Right atrium auricular region (tissue), 2 donors: ENCODE measurements at regions not wholly inside any gene's neighbourhood (a gene's known extent, or its start where the extent isn't known, plus 50 kb on each side); places are given as distances from the start of the nearest gene placed in this dataset.
A peak's percentile ranks its signal among the peaks of the same experiment; 100 is the strongest.

Experiments
- DNase-seq: peaks from one replicate; pipeline ENCODE4 v3.0.0-alpha.2; 2019; ENCODE audit warnings: low spot score
- H3K27ac ChIP-seq, 2 donors: fragments of 200-600 bp; sonication (generic); 1 replicate in 1 of 2; 2 replicates in 1 of 2; pipeline ENCODE4 v1.5.1; 2016 to 2019
- H3K27me3 ChIP-seq, 2 donors: fragments of 200-600 bp; sonication (generic); one replicate each; pipeline versions ENCODE4 v1.5.1 to v1.6.0; 2017 to 2019
- H3K36me3 ChIP-seq: fragments of 200-600 bp; sonication (generic); one replicate; pipeline ENCODE4 v1.5.1; 2016
- H3K4me1 ChIP-seq, 2 donors: fragments of 200-600 bp; sonication (generic); one replicate each; pipeline versions ENCODE4 v1.5.1 to v1.6.0; 2017 to 2019
- H3K4me3 ChIP-seq, 2 donors: fragments of 200-600 bp; sonication (generic); 1 replicate in 1 of 2; 2 replicates in 1 of 2; pipeline ENCODE4 v1.5.1; 2017 to 2019; ENCODE audit warnings: mild to moderate bottlenecking in 1 of 2, moderate library complexity in 1 of 2
- H3K9me3 ChIP-seq, 2 donors: fragments of 200-600 bp; sonication (generic); one replicate each; pipeline ENCODE4 v1.5.1; 2019
- CTCF ChIP-seq, 2 donors: fragments of 200-600 bp; sonication (generic); IDR thresholded peaks; one replicate each; pipeline ENCODE4 v1.5.1; 2019; ENCODE audit warnings: antibody characterized with exemption in 2 of 2

DNA sequence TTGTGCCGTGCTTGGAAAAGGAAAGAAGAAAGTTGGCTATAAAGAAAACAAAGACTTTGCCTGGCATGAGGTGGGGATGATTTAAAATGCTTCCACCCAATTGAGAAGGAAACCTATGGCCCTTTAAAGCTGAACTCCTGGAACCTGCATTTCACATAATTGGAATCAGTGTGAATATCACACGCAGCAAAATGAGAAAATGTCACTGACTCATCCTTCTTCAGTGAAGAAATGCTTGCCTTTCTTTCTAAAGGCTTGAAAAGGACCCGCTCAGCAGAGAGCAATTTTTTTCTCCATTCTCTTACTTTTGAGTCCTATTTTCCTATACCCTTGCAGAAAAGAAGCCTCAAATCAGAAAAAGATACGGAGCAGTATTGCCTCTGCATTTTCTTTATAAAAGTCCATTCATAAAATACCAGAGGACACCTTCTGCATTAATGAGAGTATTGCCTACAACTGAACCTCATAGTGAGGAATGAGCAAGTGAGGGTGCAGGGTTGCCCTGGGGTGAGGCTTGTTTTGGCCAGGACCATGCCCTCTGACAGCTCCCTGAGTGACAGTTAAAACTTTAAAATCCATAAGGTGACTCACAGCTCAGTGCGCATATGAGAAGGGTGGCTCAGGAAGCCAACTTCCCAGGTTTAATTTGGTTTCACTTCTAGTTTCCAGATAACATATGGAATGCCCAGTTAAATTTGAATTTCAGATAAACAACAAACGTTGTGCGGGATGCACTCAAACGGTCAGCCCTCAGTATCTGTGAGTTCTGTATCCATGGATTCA is 191.9 kb upstream of the GYPC start:
- H3K27me3 ChIP-seq, result no peaks in the 10 kb centered on the region
- H3K4me3 ChIP-seq, result no peak overlapping the region
- TF ChIP-seq CTCF (IDR thresholded peaks at IDR 0.05), result no peak
- H3K9me3 ChIP-seq, result no peaks in the 10 kb centered on the region
- no peak overlapping the region for H3K27ac ChIP-seq
- DNase-seq, result peak; percentile 50
- H3K4me1 ChIP-seq, result no peaks in the 10 kb centered on the region
- H3K36me3 ChIP-seq, result no peaks in the 10 kb centered on the region

DNA sequence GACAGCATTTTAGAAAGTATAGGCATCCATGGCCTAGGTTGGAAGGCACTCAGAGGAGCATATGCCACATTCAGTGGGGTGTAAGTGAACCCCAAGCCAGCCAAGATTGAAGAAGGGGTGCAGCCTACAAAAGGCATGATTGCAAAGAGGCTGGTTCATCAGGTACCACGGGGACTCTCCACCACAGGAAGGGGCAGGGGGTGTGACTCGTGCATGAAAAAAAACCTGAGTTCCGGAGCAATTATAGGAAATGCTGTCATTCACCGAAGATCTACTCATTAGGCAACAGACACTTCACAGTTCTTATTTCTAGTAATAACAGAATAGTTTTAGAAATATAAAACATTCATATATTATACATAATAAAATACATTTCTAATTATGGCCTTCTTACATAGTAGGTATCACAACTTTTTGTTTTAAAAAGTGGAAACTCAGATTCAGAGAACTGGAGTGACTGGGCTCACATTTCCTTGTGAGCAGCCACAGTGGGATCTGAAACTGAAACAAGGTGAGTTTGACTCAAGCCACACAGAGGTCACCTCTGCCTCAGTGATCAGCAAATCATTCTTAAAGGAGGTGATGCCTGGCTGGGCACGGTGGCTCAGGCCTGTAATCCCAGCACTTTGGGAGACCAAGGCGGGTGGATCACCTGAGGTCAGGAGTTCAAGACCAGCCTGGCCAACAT is 188.4 kb upstream of the GYPC start:
- Histone ChIP-seq H3K4me1 (no peaks in the 10 kb centered on the region), H3K9me3 (no peaks in the 10 kb centered on the region), H3K27ac (no peak overlapping the region), H3K4me3 (no peak overlapping the region), H3K36me3 (no peaks in the 10 kb centered on the region), H3K27me3 (no peaks in the 10 kb centered on the region)
- no peak for DNase-seq
- TF ChIP-seq CTCF (IDR thresholded peaks at IDR 0.05), result no peak

DNA sequence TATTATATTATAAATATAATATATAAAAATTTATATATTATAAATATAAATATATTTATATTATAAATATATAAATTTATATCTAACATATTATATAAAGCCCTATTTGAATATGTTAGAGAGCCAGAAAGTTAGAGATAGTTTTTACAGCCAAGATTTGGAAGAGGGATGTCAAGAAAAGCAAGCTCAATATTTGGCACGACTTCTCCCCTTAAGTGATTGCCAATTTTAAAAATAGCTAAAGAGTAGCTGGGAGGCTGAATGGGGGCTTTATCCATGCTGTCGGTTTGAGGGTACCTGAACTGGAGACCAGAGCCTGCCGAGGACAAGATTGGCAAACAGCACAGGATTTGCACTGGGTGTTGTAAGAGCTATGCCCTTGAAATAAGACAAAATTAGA is 180.9 kb upstream of the GYPC start:
- no peak overlapping the region for H3K4me3 ChIP-seq
- no peak for TF ChIP-seq CTCF (IDR thresholded peaks at IDR 0.05)
- no peaks in the 10 kb centered on the region for H3K27me3 ChIP-seq
- no peak overlapping the region for H3K27ac ChIP-seq
- no peaks in the 10 kb centered on the region for H3K4me1 ChIP-seq
- no peaks in the 10 kb centered on the region for H3K36me3 ChIP-seq
- no peak for DNase-seq
- H3K9me3 ChIP-seq, result no peaks in the 10 kb centered on the region

GRCh38 chr2:126476691-126477090 is 179.3 kb upstream of the GYPC start:
- no peaks in the 10 kb centered on the region for H3K27me3 ChIP-seq
- no peak for TF ChIP-seq CTCF (IDR thresholded peaks at IDR 0.05)
- no peaks in the 10 kb centered on the region for H3K4me1 ChIP-seq
- no peak overlapping the region for H3K27ac ChIP-seq
- H3K9me3 ChIP-seq, result no peaks in the 10 kb centered on the region
- no peak overlapping the region for H3K4me3 ChIP-seq
- DNase-seq, result no peak
- H3K36me3 ChIP-seq, result no peaks in the 10 kb centered on the region

GRCh38 chr2:126480033-126480432 is 175.9 kb upstream of the GYPC start:
- no peaks in the 10 kb centered on the region for H3K4me1 ChIP-seq

More at GRCh38 chr2:126480033-126480432, 175.9 kb upstream of the GYPC start:
- no peaks in the 10 kb centered on the region for H3K27me3 ChIP-seq
- no peak overlapping the region for H3K27ac ChIP-seq
- no peak for DNase-seq
- no peak overlapping the region for H3K4me3 ChIP-seq
- H3K36me3 ChIP-seq, result no peaks in the 10 kb centered on the region
- H3K9me3 ChIP-seq, result no peaks in the 10 kb centered on the region
- TF ChIP-seq CTCF (IDR thresholded peaks at IDR 0.05), result no peak
